ENCODE measurements at regions not wholly inside any gene's neighbourhood (a gene's known extent, or its start where the extent isn't known, plus 50 kb on each side); places are given as distances from the start of the nearest gene placed in this dataset.
A peak's percentile ranks its signal among the peaks of the same experiment; 100 is the strongest.

DNA sequence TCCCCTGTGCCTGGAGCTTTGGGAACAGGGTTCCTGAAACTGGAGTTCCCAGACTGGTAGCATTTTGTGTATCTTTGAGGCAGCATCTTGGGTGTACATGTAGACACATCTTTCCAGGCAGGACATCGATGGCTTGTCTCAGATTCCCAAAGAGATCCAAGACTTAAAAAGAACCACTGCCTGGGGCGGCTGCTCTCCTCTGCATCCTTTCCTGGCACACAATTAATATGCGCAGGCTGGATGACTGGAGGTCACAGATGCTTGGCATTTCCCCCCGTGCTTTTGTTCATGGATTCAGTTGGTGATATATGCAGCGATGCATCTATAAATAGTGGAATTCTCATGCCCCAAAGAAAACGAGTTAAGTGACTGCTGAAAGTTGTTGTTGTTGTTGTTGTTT, 80.5 kb downstream of the CLDN34 start:
- no peak for ATAC-seq

DNA sequence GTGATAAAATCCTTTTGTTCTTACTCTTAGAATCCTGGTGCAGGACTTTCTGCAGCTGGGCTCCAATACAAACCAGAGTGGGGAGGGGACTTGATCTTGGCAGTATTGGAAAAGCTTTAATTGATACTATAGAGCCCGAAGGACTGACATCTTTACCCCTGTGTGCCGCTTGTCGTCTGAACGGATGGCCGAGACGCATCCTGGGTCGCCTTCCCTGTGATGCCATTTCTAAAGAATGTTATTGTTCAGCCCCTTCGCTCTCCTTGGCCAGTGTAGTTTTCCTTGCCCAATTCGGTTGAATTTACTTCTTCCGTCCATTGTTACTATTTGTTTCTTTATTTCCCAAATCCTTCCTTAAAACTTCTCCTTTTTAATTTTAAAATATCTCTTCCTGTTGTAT, 80.9 kb downstream of the CLDN34 start:
- ATAC-seq, result no peak

GRCh38 chrX:10048707-10049106, 81.5 kb downstream of the CLDN34 start:
- ATAC-seq, result no peak

DNA sequence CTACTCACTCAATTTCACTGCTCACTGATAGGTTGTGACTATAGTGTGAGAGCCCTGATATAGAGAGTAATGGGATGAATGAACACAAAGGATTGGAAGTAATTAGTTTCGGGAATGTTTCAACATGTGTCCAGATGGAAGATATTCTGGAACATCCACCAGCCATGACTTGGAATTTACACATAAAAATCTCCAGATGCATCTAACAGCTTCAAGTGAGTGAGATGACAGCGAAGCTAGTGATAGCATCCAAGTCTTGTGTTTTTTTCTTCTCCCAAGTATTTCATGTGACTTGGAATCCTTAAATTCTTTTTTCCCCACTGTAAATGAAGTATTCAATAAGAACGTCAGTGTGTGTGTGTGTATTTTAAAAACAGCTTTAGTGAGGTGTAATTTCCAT, 82.1 kb downstream of the CLDN34 start:
- ATAC-seq, result no peak

GRCh38 chrX:10050481-10050880, 83.3 kb downstream of the CLDN34 start:
- ATAC-seq, result no peak

GRCh38 chrX:10051866-10052480, 84.8 kb downstream of the CLDN34 start:
- peak; percentile 49 for ATAC-seq

- peak; percentile 17 for ATAC-seq
Observed at GRCh38 chrX:10052906-10053625, 85.9 kb downstream of the CLDN34 start.

GRCh38 chrX:10054396-10054795, 87.2 kb downstream of the CLDN34 start:
- ATAC-seq, result peak; percentile 30

DNA sequence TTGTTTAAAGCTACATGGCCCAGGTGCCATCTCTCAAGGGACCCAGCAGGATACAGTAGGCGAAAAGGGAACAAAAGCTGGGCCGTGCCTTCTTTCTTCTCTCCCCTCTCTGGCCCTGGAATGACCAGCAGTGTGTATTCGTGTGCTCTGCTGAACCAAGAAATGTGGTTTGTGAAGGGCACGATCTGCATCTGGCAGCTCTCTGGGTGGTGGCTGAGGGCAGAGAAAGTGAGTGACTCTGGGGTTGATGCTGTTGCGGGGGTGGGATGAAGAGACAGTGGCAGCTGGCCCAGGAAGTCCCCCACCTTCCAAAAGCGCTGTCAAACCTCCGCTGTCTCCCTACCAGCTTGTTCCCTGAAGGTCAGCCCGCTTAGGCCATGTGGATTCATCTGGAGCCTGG, 88.3 kb downstream of the CLDN34 start:
- no peak for ATAC-seq

DNA sequence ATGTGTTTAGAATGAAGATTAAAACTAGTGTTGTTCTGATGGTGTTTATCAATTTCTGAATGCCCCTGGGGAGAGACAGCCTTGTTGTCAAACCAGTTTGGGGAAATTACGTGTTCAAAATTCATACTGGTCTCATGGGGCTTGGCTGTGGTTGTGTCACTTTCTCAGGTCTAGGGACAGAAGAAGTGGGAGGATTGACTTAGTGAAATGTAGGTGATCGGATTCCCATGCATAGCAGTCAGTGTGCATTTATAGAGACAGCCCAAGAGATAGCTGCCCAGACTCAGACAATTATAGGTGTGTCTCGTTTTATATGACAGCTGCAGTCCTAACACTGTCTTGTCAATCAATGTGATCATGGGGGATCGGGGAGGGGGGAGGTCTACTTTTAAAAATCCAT, 94.4 kb upstream of the CLCN4 start:
- ATAC-seq, result peak; percentile 61

DNA sequence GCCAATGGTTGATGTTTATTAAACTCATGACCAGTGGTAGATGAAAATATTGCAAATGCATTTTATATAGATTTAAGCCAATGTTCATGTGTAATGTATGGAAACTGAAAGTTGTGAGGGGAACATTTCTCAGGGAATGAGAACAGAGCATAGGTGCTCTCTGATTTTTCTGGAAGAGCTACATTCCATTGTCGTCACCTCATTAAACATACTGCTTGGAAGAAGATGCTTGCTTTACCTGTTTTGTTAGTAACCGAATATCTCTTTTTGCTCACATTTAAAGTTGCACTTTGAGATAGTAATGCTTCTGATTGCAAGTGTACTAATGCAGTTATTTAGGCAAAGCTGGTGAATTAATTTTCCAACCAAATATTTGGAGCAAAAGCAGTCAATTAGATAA, 93.8 kb upstream of the CLCN4 start:
- ATAC-seq, result peak; percentile 67

GRCh38 chrX:10064736-10065135, 92.0 kb upstream of the CLCN4 start:
- ATAC-seq, result no peak

- no peak for ATAC-seq
Observed at GRCh38 chrX:10070714-10071436, 85.9 kb upstream of the CLCN4 start.

DNA sequence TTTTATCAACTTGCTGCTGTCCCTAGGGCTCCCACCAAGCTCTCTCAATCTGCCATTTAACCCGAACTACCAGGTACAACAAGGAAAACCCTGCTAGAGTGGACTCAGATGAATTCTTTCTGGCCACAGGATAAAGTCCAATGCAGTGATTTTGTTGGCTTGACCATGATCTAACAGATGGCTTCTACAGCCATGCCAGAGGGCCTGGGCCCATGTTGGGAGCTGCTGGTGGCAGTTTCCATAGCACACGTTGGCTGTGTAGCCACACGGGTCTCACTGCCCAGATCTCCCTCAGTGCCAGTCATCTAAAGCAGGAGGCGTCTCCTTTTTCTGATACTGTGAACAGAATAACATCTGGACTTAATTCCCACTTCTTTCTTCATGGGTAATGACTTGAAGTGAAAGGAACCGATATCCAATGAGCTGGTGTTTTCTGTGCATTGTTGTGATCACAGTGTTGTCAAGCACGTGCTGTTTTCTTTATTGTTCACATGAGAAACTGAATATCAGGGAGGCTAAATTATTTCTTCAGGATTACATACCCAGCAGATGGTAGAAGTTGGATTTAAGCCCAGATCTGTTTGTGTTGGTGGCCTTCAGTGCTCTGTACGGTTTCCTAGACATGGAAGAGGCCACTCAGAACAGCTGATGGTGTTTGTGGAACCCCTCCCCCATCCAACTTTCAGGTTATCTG, 85.2 kb upstream of the CLCN4 start:
- ATAC-seq, result no peak

DNA sequence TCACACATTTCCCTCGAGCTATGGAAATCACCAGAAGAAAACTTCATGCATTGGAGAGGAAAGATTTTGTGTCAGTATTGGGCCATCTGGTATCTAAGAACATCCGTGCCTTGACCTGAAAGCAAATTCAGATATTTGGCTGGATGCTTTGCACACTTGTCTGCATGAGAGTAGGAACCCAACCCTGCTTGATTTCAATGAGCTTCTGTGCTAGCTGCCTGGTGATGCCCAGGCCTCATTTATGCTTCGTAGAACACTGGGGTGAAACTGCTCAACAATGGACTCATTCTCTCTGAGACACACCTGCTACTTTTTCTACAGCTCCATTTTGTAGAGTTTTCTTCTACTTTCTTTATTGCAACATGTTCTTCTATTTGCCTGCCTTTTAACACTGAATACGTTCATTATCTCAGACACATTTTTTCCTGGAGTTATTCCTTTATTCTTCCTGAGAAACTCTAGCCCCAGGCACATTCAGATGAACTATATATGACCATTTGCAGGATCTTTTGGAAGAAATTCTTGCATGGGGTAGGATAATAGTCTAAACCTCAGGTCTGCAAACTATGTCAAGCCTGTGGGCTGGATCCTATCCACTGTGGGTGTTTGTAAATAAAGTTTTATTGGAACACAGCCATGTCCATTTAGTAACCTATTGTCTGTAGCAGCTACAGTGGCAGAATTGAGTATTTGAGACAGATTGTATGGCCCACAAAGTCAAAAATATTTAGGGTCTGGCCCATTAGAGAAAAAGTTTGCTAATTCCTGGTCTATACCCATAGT, 83.8 kb upstream of the CLCN4 start:
- ATAC-seq, result no peak

DNA sequence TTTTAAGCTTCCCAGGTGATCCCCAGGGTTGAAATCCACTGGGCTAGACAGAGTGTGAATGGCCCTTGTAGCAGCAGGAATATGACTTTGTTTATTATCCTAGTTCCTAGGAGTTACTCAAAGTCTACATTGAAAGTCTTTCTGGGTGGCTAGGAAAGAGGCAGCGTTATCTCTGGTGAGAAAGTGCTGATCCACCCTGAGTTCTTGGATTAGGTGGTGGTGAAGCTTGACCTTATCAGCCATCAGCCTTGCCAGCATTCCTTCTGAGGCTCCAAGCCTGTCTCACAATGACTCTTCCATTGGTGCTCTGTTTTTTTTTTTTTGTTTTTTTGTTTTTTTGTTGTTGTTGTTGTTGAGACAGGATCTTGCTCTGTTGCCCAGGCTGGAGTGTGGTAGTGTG, 83.1 kb upstream of the CLCN4 start:
- ATAC-seq, result no peak

DNA sequence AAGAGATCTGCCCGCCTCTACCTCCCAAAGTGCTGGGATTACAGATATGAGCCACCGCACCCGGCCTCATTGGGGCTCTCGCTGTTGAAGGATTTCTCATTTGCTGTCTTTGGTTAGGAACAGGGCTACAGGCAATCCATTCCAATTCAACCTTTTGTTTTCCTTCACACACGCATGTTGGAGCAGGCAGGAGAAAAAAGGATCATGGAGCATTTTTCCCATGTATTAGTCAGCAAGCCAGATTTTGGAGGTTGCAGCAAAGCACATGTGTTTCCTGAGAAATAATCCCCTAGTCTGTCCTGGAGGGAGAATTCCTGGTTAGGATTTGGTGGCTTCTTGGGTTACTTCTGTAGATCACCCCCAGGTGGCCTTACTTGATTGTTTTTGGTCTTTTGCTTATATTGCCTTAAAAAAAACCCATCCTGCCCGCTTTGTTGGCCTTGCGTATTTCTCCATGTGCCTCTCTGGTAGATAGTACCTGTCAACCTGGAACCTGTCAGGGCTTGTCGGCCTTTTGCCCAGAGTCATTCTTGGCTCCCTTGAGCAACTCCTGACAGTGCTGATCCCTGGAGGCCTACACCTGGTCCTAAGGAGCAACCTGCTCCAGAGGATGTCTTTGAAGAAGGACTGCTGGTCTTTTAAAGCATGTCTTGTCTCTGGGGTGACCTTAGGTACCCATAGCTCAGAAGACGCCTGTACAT, 82.4 kb upstream of the CLCN4 start:
- peak; percentile 91 for ATAC-seq

- no peak for ATAC-seq
Observed at GRCh38 chrX:10076765-10077164, 80.0 kb upstream of the CLCN4 start.

- ATAC-seq, result peak; percentile 64
Observed at GRCh38 chrX:10077425-10078188, 79.2 kb upstream of the CLCN4 start.

- no peak for ATAC-seq
Observed at GRCh38 chrX:10078266-10078665, 78.5 kb upstream of the CLCN4 start.

DNA sequence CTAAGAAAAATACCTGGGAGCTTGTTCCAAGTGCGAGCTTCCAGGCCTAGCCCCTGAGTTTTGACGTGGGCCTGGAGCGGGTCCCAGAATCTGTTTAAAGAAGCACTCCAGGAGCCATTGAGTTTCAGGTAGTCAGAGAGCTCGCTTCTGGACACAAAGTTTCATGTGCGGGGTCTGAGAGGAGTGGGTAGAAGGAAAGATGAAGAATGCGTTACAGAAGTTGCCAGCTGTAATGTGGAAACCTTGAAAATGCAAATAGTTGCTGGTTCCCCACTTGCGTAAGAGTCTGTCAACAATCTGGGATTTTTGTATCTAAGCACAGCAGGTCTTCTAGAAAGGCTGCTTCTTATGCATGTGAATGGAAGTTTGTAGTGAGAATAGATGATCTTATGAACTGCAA, 77.5 kb upstream of the CLCN4 start:
- no peak for ATAC-seq
